Activated CD8-positive, alpha-beta memory T cell treated with anti-CD3 and anti-CD28 coated beads for 4 hours (primary cell): ENCODE measurements at regions not wholly inside any gene's neighbourhood (a gene's known extent, or its start where the extent isn't known, plus 50 kb on each side); places are given as distances from the start of the nearest gene placed in this dataset.

Source experiments
- DNase-seq, 2 donors: peaks; one replicate each; pipeline ENCODE4 v3.0.0-alpha.2; 2020; ENCODE audit warnings: low read depth in 2 of 2

- DNase-seq, result no peak
Observed at GRCh38 chr1:229964281-229964680, 102.8 kb upstream of the GALNT2 start.

DNA sequence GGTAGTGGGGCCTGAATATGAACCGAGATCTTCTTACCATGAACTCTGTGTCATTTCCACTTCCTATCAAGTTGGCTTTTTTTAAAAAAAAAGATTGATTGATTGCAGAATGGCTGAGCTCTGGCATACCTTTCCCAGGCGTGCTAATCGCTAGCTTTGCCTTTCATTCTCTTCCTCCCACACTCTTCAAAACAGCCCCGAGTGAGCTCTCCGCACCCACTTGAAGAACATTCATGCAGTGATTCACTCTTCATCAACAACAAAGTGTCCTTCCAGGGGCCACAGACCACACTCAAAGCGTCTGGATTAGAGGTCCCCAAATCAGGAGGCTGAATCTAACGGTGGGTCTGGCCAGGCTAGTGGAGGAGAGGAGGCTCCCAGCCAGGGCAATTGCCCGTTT, 96.3 kb upstream of the GALNT2 start:
- no peak for DNase-seq

GRCh38 chr1:229971141-229971540, 95.9 kb upstream of the GALNT2 start:
- DNase-seq, result no peak

DNA sequence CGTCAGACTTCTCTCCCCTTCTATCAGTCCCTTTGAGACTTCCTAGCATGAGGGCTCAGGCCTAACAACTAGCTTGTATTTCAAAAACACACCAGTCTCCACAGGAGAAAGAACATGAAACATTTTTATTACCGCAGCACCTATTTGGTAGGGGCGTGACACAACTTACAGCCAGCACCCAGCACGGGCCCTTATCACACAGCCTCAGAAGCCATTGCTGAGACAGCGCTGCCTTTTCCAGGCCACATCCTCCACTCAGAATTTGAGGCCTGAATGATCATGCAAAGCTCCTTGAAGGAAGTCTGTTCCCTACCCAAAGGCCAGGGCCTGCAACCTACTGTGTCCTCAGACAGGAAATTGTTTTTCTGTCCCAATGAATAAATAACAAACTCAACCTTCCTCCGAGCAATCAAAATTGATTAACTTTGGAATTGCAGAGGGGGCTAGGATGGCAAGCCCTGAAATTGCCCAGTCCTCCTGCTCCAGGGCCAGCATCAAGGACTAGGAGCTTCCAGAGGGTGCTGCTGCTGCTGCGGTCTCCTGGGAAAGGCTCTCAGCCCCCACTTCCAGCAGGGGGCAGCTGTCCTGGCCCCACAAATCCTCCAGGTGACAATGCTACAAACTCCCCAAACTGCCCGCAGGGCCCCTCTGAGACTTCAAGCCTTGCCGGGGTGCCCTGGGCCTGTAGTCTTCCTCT, 94.3 kb upstream of the GALNT2 start:
- no peak for DNase-seq

GRCh38 chr1:229973297-229973612, 93.8 kb upstream of the GALNT2 start:
- no peak for DNase-seq

DNA sequence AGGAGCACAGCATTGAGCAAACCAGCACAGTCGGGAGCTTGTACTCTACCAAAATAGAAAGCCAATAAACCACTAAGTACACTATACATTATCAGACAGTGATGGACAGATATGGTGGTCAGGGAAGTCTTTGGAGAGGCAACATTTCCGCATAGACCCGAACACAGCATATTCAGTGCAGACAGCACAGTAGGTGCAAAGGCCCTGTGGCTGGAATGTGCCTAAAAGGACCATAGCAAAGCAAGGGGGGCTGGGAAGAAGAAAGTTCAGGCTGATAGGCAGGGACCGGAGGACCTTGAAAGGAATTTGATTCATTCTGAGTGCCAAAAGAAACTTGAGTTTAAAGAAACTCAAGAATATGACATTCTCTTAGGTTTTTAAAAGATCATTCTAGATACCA, 92.0 kb upstream of the GALNT2 start:
- DNase-seq, result no peak

DNA sequence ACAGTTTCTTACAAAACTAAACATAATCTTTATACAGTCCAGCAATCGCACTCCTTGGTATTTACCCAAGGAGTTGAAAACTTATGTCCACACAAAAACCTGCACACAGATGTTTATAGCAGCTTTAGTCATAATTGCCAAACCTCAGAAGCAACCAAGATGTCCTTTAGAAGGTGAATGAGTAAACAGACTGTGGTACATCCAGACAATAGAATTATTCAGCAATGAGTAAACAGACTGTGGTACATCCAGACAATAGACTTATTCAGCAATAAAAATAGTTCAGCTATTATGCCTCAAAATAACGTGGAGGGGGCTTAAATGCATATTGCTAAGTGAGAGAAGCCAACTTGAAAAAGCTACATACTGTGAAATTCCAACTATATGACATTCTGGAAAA, 87.0 kb upstream of the GALNT2 start:
- no peak for DNase-seq

DNA sequence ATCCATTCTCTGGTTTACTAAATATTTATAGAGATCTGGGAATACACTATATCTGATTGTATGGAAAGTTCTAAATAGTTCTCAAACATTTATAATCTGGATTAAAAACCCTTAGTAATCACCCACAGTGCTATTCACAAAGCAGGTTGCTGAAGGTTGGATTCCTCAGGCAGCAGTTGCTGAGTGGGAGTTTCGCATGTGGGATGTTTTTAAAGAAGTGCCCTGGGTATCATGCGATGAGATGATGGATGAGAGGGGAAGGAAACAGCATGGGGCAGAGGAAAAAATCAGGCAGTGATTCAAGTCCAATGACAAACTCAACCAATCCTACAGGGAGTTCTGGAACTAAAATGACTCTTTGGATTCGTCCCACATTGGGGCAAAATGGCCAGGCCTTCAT, 85.3 kb upstream of the GALNT2 start:
- DNase-seq, result no peak

DNA sequence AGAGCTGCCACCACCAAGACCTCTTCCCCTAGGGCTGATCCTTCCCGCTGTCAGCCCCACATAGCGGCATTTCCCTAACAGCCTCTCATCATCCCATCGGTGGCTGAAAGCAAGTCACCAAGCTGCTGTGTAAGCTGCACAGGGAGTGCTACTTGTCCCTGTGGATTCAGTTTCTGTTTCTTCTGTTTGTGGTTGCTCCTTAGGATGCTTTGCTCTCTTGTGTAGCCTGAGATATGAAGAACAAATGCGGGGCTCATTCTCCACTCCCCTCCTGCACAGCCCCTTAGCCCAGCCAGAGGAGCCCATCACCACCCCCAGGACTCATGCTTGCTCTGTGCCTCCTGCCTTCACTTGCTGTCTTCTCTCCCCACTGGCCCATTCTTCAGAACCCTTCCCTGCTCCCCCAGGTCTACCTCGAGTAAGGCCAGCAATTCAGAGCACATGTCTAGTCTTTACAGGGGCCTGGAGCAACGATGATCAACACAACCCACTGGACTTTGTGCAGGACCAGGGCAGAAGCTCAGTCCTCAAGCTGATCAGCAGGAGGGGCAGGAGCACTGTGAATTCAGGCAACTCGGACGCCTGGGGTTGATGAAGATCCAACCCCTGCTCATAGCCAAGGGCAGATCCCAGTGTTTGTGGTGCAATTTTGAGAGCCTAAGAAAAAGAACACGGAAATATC, 82.6 kb upstream of the GALNT2 start:
- DNase-seq, result no peak

DNA sequence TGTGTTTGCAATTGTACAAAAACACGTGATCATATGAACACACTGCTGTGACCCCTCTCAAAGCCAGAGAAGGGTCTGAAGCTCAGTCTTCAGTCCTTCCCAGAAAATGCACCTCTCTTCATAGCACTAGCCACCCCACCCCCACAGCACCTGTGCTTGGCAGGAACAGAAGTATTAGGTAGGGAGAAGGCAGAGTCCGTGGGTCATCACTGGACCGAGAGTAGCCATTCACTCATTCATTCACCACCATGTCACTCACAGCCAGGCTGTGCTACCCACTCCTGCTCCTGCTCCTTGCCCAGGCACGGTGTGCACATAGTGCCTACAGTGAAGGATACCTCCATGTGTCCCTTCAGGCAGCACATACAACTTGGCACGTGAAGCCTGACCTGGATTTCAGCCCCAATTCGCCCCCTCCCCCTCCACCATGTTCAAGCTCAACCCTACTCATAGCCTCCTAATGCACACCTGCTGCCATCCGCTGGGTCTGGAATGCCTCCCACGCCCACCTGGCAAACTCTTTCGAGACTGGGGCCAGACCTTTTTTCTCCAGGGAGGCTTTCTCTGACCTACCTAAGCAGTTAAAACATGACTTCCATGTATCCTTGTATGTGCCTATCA, 81.9 kb upstream of the GALNT2 start:
- DNase-seq, result no peak

DNA sequence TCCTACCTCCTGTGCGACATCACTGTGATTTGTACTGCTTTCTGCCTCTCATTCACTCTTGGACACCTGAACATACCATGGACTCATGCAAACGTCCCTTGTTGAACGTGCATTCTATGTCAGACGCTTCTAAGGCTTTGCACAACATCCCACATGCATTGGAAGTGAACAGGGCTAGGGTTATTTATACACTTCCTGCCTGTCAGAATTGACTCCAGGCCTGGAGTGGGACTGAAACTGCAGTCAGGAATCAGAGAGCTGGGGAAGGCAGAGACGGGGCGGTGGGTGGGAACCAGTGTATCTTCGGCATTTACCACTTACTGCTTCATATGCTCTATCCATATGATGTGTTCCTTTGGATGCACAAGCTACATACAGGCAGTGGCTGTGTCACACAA, 81.4 kb upstream of the GALNT2 start:
- no peak for DNase-seq

DNA sequence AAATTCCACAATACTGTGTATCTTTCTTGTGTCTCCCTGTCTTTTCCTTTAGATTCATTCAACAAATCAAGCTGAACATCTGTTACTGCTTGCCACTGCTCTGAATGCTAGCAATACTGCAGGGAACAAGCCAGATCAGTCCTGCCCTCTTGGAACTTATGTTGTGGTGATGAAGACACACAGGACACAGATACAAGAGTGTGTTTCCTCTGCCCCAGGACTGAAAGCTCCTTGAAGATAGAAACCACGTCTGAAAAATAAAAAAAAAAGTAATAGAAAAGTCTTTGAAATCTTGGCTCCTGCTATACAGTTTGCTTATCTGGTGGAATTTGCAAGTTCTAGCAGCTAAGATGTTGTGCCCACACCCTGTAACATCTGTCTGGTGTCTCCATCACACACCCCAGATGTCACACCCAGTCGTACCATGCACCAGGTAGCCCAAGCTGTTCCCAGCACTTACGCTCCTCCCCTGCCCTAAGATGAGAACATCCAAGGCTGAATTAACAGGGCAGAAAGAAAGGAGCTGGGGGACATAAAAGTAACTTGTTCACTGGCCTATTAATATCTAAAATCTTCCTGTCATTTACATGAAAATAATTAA, 80.2 kb upstream of the GALNT2 start:
- no peak for DNase-seq

- DNase-seq, result no peak
Observed at GRCh38 chr1:229987953-229988352, 79.1 kb upstream of the GALNT2 start.

GRCh38 chr1:229988534-229988933, 78.5 kb upstream of the GALNT2 start:
- DNase-seq, result no peak

DNA sequence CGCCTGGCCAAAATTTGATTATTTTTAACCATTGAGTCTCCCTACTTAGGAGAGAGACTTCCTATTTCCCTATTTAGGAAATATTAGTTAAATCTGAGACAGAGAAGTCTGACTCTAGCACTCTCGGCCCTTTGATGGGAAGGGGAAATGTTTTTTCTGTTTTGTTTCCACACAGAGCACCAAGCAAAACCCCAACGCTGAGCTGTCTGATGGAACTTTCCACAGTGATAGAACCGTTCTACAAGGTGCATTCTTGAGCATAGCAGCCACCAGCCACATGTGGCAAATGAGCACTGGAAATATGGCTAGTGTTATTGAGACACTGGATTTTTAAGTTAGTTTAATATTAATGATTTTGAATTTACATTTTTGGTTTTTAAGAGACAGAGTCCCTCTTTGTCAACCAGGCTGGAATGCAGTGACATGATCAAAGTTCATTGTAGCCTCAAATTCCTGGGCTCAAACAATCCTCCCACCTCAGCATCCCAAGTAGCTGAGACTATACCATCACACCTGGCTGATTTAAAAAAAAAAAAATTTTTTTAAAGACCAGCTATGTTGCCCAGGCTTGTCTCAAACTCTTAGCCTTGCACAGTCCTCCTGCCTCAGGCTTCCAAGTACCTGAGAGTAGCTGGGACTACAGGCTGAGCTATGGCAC, 77.3 kb upstream of the GALNT2 start:
- DNase-seq, result no peak

- no peak for DNase-seq
Observed at GRCh38 chr1:229990326-229990725, 76.7 kb upstream of the GALNT2 start.

DNA sequence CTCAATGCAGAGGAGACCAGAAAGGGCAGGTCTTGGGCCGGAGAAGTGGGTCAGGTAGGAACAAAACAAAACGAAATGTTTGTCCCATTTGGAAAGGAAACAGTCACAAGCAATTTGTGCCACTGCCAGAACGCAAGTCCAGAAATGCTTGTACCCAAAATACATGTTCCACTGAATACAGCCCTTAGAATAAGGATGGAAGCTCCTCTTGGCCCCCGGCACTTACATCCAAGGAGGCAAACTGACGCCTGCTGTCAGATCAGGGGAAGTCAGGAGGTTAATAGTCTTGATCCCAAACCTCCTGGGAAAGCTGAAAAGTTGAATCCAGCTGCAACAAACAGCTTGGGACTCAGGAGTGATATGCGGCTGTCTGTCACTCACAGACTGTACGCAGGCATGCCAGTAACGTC, 75.9 kb upstream of the GALNT2 start:
- DNase-seq, result no peak

- no peak for DNase-seq
Observed at GRCh38 chr1:229991724-229992333, 75.2 kb upstream of the GALNT2 start.

- no peak for DNase-seq
Observed at GRCh38 chr1:229993060-229993459, 74.0 kb upstream of the GALNT2 start.

GRCh38 chr1:229993894-229994293, 73.1 kb upstream of the GALNT2 start:
- no peak for DNase-seq

- no peak for DNase-seq
Observed at GRCh38 chr1:229999004-229999670, 67.9 kb upstream of the GALNT2 start.
